Hypothalamus (tissue), 51 donors: ENCODE measurements at regions not wholly inside any gene's neighbourhood (a gene's known extent, or its start where the extent isn't known, plus 50 kb on each side); places are given as distances from the start of the nearest gene placed in this dataset.
"Not testable (repeated sequence)": the region's sequence is repeated elsewhere in the genome, so short reads cannot be mapped to it uniquely, and the experiment has no call there.

Source experiments
- DNase-seq, 51 donors: peaks; one replicate each; lab custom pipeline; 2025; lab: John Stamatoyannopoulos, UW

DNA sequence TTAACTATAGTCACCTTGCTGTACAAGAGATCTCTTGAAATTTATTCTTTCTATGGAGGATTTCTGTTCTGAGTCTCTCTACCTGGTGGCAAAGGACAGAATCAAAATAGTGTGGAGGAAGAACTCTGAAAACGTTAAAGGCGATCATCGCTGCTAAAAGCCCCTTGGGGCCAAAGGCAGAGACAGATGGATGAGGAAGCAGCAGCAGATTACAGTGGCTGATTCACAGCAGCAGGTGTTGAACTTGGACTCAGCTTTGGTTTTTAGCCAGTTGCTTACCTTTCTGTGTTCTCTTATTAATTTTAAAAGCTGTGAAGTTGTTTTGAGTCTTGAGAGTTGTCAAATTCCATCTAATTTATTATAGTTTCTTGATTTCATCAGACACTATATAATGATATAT lies 956.1 kb upstream of the GOT2 start:
- no peak for DNase-seq

DNA sequence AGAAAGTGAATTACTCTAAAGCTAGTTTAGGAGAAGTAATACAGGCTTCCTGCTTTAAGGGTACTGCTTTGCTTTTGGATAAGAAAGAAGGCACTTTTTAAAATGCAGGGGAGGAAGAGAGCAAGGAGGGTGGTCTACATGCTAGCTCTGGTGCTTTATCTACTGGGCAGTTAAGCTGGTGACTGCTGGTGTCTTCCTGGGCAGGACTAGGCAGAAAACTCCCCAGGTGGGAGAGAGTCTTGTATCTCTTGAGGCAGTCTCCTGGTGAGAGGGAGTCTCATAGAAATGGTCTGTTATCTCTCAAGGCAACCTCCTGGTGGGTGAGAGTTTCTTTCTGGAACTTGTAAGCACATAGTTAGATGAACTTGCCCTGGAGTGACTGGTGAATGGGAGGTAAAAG lies 953.9 kb upstream of the GOT2 start:
- DNase-seq: no peak

DNA sequence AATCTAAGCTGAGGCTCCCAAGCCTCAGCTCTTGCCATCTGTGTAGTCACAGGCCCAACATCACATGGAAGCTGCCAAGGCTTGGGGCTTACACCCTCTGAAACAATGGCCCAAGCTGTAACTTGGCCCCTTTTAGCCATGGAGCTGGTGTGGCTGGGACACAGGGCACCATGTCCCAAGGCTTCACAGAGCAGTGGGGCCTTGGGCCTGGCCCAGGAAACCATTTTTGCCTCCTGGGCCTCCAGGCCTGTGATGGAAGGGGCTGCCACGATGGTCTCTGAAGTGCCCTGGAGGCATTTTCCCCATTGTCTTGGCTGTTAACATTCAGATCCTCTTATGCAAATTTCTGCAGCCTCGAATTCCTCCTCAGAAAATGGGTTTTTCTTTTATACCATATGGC lies 952.3 kb upstream of the GOT2 start:
- DNase-seq: no peak

DNA sequence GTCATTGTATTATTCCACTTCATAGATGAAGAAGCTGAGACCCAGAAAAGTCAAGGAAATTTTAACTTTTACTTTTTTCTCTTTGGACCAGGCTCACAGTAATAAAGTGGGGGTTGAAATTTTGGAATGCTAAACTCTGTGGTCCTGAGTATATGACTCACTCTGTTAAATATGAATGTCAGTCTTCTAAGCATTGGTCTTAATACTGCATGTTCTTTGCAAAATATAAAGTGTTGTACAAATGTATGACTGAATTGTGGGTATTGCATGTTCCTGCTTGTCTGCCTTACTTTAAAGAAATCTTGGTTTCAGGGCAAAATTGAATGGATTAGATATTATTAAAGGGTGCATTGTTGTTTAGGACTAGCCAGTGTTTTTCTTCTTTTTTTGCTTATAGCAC lies 950.8 kb upstream of the GOT2 start:
- no peak for DNase-seq

DNA sequence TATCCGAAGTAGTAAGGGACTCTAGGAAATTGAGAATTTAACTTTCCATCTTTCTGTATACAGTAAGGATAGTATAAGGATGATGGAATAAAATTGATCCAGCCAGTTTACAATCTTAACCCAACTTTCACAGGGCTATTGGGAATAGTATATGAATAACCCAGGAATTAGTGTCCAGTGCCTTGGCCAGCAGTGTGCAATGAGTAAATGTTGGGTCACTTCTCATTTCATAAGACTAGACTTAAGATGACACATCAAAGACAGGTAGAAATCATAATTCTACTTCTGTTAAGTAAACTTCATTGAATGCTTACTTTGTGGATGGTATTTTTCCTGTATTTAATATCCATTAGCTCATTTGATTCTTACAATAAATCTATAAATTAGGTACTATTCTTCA lies 949.6 kb upstream of the GOT2 start:
- DNase-seq: no peak

DNA sequence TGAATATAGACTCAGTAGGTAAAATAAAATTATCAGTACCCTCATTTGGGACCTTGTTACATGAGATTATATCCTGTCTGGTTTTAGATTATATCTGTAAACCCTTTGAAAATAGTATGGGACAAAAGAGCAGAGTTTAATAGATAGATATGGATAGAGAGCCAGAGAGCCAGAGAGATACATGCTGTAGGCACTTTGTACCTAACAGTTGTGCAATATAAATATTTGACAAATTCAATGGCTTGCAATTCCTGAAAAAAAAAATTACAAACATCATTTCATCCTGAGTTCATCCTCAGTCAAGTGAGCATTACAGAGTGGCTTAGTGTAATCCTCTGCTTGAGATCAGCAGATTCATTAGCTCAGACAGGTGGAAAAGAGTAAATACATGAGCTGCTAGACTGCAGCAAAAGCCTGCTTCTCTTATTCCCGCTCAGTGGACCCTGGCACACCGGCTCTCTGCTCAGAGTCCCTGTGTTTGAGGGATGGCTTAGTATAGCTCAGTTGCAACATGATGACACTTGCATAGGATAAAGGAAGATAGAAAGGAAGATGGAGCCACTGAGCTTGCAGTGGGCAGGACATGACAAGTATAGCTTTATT lies 931.6 kb upstream of the GOT2 start:
- DNase-seq: no peak

DNA sequence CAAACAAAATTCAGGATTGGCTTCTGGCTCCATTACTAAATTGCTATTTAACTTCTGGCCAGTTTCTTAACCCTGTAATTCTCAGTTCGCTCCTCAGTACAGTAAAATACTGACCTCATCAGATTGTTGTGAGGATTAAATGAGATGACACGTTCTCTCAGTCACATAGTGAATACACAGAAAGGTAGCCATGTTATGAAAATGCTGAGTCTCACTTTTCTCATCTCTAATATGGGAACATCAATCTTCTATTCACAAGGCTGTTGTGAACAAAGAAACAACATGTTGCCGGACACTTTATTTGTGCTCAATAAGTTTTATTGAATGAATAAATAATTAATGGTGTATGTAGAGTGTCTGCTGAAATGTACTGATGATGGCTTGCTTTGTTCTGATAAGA lies 924.5 kb upstream of the GOT2 start:
- DNase-seq: no peak

DNA sequence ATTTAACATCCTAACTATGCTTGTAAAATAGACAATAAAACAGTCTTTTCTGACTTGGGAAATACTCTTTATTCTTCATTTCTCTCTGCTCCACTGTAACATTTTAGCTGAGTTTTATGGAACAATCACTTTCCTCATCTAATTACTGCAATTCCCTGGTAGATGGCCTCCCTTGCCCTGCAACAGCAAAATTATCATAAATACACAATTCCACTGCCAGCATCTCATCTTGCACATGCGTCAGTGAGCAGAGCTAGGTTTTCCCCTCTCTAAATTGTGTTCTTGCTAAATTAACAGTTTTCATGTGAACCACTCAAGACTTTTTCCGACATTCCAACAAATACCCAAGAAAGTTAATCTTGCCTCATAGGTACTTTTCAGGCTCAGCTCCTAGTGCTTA lies 920.9 kb upstream of the GOT2 start:
- DNase-seq: no peak

DNA sequence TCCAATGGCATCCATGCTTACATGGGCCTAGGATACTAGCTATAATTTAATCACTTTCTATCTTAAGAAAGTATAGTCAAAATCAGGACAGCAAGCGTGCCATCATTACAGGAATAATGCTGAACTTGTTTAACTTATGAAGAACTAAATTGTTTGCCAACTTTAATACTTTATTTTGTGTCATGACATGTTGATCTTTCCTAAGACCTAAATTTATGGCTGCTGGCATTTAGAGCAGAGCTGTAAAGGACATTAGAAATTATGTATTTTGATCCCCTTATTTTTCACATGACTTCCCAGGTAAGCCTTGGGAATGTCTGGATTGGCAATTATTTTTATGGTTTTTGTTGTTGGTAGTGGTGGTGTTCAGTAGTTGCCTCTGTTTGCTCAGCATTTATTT lies 920.3 kb upstream of the GOT2 start:
- no peak for DNase-seq

DNA sequence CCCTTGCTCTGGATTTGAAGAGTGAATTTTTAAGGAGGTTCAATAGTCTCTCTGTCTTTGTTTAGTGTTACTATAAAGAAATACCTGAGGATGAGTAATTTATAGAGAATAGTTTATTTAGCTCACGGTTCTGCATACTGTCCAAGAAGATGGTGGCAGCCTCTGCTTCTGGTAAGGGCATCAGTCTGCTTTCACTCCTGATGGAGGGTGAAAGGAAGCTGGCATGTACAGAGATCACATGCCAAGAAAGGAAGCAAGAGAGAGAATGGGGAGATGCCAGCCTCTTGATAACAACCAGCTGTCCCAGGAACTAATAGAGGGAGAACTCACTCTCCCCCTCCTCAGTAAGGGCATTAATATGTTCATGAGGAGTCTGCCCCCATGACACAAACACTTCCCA lies 917.5 kb upstream of the GOT2 start:
- DNase-seq: no peak

DNA sequence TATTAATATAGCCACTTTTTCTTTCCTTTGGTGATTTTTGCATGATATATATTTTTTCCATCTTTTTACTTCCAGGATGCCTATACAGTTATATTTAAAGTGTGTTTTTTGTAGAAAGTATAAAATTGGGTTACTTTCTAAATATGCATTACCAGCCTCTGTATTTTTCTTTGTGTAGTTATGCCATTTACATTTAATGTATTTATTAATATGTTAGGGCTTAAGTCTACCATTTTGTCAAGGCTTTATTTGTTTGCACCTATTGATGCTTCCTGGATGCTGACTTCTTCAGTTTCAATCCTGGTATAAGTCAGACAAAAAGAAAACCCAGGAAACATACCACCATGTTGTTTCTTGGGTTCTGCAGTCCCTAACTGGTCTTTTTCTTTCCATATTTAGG lies 911.1 kb upstream of the GOT2 start:
- DNase-seq: no peak

DNA sequence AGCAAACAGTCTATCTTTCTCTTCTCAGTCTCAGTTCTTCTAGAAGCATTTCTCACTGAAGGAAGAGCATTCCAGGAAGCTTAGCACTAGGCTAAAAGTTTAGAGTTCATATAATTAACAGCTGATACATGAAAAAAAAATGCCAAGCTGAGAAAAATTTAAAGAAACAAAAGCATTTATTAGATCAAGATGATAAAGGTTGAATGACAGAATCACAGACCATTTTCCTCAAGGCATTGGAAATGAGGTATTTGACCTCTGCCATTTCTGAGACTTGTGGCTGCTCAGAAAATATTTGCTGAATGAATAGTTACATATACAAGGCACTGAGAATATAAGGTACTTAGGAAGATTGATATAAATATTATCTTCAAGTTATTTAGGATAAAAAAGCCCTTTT lies 901.6 kb upstream of the GOT2 start:
- DNase-seq: no peak

DNA sequence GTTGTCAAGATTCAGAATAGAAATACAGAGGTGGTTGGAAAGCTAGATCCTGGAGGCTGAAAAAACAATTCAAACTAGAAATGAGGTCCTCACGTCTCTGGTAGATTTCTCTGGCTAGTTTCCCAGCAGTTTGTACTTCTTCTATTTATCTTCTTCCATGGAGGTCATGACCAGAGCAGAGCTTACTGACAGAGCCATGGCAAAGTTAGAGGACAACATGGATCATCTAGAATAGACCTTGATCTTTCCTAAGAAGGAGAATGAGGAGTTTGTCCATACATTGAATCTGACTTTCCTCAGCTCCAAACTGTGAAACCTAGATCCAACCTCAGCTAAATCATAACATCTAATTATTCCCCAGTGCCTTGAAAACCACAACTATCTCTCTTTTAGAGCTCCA lies 900.8 kb upstream of the GOT2 start:
- no peak for DNase-seq

DNA sequence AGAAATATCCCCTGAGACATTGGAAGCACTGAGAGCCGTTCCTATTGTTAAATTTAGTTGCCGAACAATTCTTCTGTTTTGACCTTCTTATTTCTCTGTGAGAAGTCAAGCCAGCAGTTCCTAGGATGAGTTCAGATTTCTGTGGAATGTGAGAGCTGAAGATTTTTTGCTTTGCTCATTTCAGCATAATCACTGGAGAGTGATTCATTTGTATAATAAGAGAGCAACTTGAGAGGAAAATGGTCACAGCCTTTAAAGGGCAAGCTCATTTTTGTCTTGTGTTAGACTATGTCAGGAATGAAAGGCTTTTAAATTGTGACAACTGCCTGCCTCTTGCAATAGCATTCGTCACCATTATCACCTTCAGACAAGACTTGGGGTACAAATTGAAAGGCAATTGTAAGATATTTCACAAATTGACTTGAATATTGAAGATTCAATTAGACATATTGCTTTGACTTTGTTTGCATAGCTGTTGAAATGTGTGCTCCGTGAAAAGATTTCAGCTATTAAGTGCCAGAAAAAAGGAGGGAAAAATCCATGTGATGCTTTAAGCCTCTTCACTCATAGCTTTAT lies 900.0 kb upstream of the GOT2 start:
- peak in 1 of 51 donors; percentile 15 for DNase-seq

DNA sequence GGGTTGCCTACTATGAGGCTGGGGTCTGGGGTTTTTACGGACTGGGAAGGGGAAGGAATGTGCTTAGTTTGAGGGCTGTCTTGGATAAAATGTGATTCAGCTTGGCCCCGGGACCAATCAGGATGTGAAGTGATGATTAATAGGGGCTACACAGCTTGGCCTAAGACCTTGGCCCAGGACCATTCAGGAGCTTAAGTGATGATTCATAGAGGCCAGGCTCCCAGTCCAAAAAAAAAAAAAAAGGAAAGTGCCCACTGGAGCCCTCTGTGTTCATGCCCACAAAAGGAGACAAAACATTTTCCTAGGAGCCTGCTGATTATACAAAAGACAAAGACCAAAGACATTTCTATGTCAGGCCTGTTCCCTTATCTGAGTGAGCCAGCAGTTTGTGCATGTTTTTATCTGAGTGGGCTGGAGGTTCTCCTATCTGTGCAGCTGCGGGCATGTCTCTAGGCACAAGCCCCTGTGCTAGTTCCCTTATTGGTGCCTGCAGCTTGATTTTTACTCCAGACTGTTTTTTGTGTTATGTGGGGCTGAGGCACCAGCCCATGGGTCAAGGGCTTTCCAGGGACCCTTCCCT lies 898.2 kb upstream of the GOT2 start:
- DNase-seq: no peak

DNA sequence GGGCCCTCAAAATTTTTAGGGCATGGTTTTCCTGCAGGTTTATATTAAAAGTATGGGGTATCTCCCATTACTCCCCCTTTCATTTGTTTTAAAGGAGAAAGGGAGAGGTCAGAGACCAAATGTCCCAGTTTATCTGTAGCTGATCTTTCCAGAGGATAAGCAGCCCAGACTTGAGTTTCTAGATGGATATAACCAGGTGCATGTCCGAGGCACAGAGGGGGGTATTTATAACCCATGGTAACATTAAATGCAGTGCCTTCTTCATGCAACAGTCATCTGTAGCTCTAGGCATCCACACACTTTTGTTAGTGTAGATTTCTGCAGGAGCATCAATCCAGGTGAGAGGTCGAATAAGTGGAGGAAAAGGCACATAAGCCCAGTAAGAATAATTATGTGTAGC lies 890.3 kb upstream of the GOT2 start:
- DNase-seq: not testable (repeated sequence)

DNA sequence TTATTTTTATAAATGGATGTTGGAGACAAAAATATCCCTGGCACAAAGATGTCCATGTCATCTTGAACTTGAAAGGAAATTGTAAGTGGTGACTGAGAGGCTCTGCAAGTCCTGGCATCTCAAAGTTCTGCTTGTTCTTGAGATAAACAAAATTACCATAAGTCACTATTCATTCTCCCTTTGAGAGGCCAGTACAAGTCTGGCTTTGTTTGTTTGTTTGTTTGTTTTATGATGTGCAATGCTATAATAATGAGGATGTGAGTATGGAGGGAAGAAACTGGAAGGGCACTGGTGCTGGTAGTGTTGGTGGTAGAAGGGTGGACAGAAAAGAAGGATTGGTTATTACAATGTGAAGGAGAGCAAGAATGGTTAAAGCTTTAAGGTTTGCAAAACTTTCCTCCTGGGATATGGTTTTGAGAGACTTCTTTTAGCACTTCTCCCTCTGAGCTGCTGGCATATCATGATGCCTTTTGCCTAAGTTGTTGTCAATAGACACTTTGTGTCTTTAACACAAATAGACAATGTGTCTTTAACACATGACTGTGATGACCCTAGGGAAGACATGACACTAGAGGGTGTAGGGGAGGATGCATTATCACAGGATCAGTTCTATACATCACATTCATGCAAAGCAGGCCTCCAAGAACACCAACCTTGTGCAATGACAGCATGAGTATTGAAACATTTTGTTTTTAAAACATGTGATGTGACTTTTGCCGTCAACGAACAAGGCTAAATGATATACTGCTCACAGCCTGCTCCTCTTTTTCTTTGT lies 880.5 kb upstream of the GOT2 start:
- no peak for DNase-seq

DNA sequence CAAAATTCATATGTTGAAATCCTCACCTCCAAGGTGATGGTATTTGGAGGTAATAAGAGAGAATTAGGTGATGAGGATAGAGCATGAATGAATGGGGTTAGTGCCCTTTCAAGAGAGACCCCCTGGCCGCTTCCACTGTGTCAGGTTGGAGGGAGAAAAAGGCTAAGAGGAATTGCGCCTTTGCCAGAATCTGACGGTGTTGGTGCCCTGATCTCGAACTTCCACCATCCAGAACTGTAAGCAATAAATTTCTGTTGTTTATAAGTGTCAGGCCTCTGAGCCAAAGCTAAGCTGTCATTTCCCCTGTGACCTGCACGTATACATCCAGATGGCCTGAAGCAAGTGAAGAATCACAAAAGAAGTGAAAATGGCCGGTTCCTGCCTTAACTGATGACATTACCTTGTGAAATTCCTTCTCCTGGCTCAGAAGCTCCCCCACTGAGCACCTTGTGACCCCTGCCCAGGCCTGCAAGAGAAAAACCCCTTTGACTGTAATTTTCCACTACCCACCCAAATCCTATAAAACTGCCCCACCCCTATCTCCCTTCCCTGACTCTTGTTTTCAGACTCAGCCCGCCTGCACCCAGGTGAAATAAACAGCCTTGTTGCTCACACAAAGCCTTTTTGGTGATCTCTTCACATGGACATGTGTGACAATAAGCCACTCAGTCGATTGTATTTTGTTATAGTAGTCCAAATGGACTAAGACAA lies 878.9 kb upstream of the GOT2 start:
- DNase-seq: not testable (repeated sequence)

DNA sequence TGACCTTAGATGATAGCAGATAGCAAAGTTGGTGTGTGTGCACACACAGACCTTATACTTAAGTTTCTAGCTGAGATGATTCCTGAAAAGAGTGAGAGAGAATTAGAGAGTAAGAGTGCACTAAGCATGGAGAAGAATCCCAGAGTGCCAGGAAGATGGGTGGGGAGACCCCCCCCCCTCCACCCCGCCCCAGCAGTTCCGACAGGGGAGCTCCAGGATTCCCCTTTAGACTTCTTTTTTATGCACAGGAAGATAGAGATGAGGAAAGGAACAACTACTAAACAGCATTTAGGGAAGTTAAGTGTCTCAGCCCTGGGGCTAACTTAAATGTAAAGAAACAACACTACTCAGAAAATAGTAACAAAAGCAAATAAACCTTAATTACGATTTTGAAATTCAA lies 878.0 kb upstream of the GOT2 start:
- DNase-seq: no peak

DNA sequence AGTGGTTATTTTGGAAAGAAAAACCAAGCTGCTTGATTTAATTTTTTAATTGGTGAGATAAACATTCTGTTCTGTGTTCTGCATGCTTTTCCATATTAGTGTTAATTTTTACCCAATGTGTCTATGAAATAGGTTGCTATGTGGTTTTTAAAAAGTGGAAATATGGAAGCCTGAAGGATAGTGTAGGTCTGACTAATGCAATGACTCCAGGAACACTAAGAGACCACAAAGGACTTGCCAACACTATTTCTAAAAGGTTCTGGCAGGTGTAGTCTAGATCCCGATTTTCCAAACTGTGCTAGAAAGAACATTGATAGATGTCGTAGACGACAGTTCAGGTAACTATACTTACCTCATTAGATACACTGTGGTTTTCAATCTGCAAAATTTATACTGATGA lies 877.4 kb upstream of the GOT2 start:
- no peak for DNase-seq

DNA sequence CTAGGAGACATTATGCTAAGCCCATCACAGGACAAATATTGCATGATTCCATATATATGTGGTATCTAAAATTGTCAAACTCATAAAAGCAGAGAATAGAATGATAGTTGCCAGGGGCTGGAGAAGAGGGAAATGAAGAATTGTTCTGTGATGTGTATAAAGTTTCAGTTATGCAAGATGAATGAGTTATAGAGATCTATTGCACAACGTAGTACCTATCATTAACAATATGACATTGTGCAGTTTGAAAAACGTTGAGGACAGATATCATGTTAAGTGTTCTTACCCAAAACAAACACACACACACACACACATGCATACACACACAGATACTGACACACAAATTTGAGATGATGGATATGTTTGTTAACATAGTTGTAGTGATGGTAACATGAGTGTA lies 871.6 kb upstream of the GOT2 start:
- DNase-seq: no peak
